SK-N-SH treated with all-trans-retinoic acid at 6 μM for 48 hours (cell line): ENCODE measurements at regions not wholly inside any gene's neighbourhood (a gene's known extent, or its start where the extent isn't known, plus 50 kb on each side); places are given as distances from the start of the nearest gene placed in this dataset.

ENCODE experiments used
- ATAC-seq: fragments of 200-7000 bp; cut with Tn5 transposase; 3 replicates; pipeline ENCODE4 v1.9.1; 2020; ENCODE audit warnings: mild to moderate bottlenecking, moderate library complexity
- ARNTL ChIP-seq: fragments of 450-650 bp; formaldehyde crosslinking; IDR thresholded peaks from 2 replicates; pipeline ENCODE4 v1.5.0; 2020; ENCODE audit warnings: low read depth, mild to moderate bottlenecking, moderate library complexity, borderline replicate concordance
- BACH2 ChIP-seq: fragments of 250-450 bp; sonication (Bioruptor Pico); IDR thresholded peaks from 2 replicates; pipeline ENCODE4 v1.9.0; 2021; ENCODE audit warnings: mild to moderate bottlenecking, borderline replicate concordance
- ESRRG ChIP-seq: fragments of 250-450 bp; sonication (Bioruptor Pico); IDR thresholded peaks from 2 replicates; pipeline ENCODE4 v1.6.1; 2021; ENCODE audit warnings: mild to moderate bottlenecking
- GLIS3 ChIP-seq: fragments of 250-450 bp; sonication (Bioruptor Pico); IDR thresholded peaks from 2 replicates; pipeline ENCODE4 v1.5.0; 2020; ENCODE audit warnings: mild to moderate bottlenecking, moderate library complexity
- OSR1 ChIP-seq: fragments of 250-450 bp; sonication (Bioruptor Pico); IDR thresholded peaks from 2 replicates; pipeline ENCODE4 v1.8.0; 2022; ENCODE audit warnings: moderate library complexity, mild to moderate bottlenecking, inconsistent platforms
- PPARA ChIP-seq: fragments of 250-450 bp; sonication (Bioruptor Pico); IDR thresholded peaks from 2 replicates; pipeline ENCODE4 v1.5.0; 2020; ENCODE audit warnings: mild to moderate bottlenecking, borderline replicate concordance
- RARB ChIP-seq: fragments of 250-450 bp; sonication (Bioruptor Pico); IDR thresholded peaks from 2 replicates; pipeline ENCODE4 v1.8.0; 2021; ENCODE audit warnings: mild to moderate bottlenecking, moderate library complexity
- SNAI2 ChIP-seq: fragments of 250-450 bp; sonication (Bioruptor Pico); IDR thresholded peaks from 2 replicates; pipeline ENCODE4 v1.5.0; 2020; ENCODE audit warnings: mild to moderate bottlenecking, moderate library complexity
- TCF4 ChIP-seq: fragments of 250-450 bp; sonication (Bioruptor Pico); IDR thresholded peaks from 2 replicates; pipeline ENCODE4 v1.8.0; 2021; ENCODE audit warnings: mild to moderate bottlenecking, moderate library complexity, borderline replicate concordance
- TOX ChIP-seq: fragments of 250-450 bp; sonication (Bioruptor Pico); IDR thresholded peaks from 2 replicates; pipeline ENCODE4 v1.8.0; 2021; ENCODE audit warnings: mild to moderate bottlenecking, moderate library complexity, borderline replicate concordance
- ZC3H10 ChIP-seq: fragments of 250-450 bp; sonication (Bioruptor Pico); IDR thresholded peaks from 2 replicates; pipeline ENCODE4 v1.5.1; 2021; ENCODE audit warnings: mild to moderate bottlenecking, moderate library complexity
- ZFP30 ChIP-seq: fragments of 450-650 bp; formaldehyde crosslinking; IDR thresholded peaks from 2 replicates; pipeline ENCODE4 v1.5.0; 2022; ENCODE audit warnings: mild to moderate bottlenecking, moderate library complexity
- ZNF70 ChIP-seq: fragments of 450-650 bp; formaldehyde crosslinking; IDR thresholded peaks from 2 replicates; pipeline ENCODE4 v1.5.0; 2020; ENCODE audit warnings: mild to moderate bottlenecking, moderate library complexity
- ZNF8 ChIP-seq: fragments of 450-650 bp; formaldehyde crosslinking; IDR thresholded peaks from 2 replicates; pipeline ENCODE4 v1.5.0; 2020; ENCODE audit warnings: mild to moderate bottlenecking, moderate library complexity
- TF ChIP-seq, protein P1 (sequence below): fragments of 250-450 bp; sonication (Bioruptor Pico); IDR thresholded peaks from 2 replicates; pipeline ENCODE4 v1.5.1; 2020; ENCODE audit warnings: low read depth, mild to moderate bottlenecking, moderate library complexity
- TF ChIP-seq, protein P2 (sequence below): fragments of 250-450 bp; sonication (Bioruptor Pico); IDR thresholded peaks from 2 replicates; pipeline ENCODE4 v1.8.0; 2020; ENCODE audit warnings: mild to moderate bottlenecking, moderate library complexity, borderline replicate concordance
- TF ChIP-seq, protein P3 (sequence below): fragments of 250-450 bp; sonication (Bioruptor Pico); IDR thresholded peaks from 2 replicates; pipeline ENCODE4 v1.8.0; 2021; ENCODE audit warnings: low read depth, mild to moderate bottlenecking, moderate library complexity, borderline replicate concordance
- TF ChIP-seq, protein P4 (sequence below): fragments of 250-450 bp; sonication (Bioruptor Pico); IDR thresholded peaks from 2 replicates; pipeline ENCODE4 v1.5.1; 2021; ENCODE audit warnings: mild to moderate bottlenecking, moderate library complexity
- TF ChIP-seq, protein P5 (sequence below): fragments of 250-450 bp; sonication (Bioruptor Pico); IDR thresholded peaks from 2 replicates; pipeline ENCODE4 v1.5.0; 2020; ENCODE audit warnings: mild to moderate bottlenecking, moderate library complexity

DNA sequence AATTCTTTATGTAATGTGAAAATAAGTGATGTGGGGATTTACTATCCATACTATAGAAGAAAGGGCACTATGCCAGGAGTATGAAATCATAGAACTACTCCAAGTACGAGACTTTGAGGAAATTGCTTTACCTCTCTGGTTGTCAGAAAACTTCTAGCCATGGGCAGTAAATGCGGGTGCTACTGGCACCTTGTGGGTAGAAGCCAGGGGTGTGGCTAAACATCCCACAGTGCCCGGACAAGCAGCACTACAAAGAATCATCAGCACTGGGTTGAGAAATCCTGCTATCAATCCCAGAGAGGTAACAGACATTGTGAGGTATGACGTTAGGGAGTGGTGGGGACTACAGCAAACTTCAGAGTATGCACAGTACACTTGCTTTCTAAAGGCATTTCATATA lies 453.5 kb upstream of the TNP1 start:
- TF ChIP-seq ZNF8 (CRISPR knock-in tag): no peak
- TF ChIP-seq, protein P1, sequence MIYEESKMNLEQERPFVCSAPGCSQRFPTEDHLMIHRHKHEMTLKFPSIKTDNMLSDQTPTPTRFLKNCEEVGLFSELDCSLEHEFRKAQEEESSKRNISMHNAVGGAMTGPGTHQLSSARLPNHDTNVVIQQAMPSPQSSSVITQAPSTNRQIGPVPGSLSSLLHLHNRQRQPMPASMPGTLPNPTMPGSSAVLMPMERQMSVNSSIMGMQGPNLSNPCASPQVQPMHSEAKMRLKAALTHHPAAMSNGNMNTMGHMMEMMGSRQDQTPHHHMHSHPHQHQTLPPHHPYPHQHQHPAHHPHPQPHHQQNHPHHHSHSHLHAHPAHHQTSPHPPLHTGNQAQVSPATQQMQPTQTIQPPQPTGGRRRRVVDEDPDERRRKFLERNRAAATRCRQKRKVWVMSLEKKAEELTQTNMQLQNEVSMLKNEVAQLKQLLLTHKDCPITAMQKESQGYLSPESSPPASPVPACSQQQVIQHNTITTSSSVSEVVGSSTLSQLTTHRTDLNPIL (CRISPR knock-in tag): no peak
- TF ChIP-seq TCF4 (CRISPR knock-in tag): no peak
- TF ChIP-seq RARB (CRISPR knock-in tag): no peak
- TF ChIP-seq, protein P2, sequence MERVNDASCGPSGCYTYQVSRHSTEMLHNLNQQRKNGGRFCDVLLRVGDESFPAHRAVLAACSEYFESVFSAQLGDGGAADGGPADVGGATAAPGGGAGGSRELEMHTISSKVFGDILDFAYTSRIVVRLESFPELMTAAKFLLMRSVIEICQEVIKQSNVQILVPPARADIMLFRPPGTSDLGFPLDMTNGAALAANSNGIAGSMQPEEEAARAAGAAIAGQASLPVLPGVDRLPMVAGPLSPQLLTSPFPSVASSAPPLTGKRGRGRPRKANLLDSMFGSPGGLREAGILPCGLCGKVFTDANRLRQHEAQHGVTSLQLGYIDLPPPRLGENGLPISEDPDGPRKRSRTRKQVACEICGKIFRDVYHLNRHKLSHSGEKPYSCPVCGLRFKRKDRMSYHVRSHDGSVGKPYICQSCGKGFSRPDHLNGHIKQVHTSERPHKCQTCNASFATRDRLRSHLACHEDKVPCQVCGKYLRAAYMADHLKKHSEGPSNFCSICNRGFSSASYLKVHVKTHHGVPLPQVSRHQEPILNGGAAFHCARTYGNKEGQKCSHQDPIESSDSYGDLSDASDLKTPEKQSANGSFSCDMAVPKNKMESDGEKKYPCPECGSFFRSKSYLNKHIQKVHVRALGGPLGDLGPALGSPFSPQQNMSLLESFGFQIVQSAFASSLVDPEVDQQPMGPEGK (CRISPR knock-in tag): no peak
- no peak for TF ChIP-seq ARNTL (CRISPR knock-in tag)
- no peak for TF ChIP-seq BACH2 (CRISPR knock-in tag)
- TF ChIP-seq, protein P3, sequence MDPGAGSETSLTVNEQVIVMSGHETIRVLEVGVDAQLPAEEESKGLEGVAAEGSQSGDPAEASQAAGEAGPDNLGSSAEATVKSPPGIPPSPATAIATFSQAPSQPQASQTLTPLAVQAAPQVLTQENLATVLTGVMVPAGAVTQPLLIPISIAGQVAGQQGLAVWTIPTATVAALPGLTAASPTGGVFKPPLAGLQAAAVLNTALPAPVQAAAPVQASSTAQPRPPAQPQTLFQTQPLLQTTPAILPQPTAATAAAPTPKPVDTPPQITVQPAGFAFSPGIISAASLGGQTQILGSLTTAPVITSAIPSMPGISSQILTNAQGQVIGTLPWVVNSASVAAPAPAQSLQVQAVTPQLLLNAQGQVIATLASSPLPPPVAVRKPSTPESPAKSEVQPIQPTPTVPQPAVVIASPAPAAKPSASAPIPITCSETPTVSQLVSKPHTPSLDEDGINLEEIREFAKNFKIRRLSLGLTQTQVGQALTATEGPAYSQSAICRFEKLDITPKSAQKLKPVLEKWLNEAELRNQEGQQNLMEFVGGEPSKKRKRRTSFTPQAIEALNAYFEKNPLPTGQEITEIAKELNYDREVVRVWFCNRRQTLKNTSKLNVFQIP (CRISPR knock-in tag): no peak
- TF ChIP-seq ESRRG (CRISPR knock-in tag): no peak
- TF ChIP-seq ZFP30: no peak
- TF ChIP-seq OSR1: no peak
- no peak for TF ChIP-seq TOX (CRISPR knock-in tag)
- TF ChIP-seq, protein P4, sequence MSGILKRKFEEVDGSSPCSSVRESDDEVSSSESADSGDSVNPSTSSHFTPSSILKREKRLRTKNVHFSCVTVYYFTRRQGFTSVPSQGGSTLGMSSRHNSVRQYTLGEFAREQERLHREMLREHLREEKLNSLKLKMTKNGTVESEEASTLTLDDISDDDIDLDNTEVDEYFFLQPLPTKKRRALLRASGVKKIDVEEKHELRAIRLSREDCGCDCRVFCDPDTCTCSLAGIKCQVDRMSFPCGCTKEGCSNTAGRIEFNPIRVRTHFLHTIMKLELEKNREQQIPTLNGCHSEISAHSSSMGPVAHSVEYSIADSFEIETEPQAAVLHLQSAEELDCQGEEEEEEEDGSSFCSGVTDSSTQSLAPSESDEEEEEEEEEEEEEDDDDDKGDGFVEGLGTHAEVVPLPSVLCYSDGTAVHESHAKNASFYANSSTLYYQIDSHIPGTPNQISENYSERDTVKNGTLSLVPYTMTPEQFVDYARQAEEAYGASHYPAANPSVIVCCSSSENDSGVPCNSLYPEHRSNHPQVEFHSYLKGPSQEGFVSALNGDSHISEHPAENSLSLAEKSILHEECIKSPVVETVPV (CRISPR knock-in tag): no peak
- no peak for TF ChIP-seq ZC3H10
- no peak for TF ChIP-seq GLIS3 (CRISPR knock-in tag)
- no peak for ATAC-seq

DNA sequence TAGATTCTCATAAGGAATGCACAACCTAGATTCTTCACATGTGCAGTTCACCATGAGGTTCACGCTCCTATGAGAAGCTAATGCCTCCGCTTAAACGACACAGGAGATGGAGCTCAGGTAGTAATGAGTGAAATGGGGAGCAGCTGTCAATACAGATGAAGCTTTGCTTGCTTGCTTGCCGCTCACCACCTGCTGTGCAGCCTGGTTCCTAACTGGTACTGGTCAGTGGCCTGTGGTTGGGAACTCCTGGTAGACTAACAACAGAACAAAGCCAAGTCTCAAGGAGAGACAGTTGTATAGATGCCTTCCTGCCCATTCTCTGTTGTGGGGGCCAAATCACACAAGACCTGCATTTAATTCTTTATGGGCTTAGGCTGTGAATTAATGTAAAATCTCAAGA lies 449.2 kb upstream of the TNP1 start:
- no peak for ATAC-seq

More for the DNA sequence above, 449.2 kb upstream of the TNP1 start:
- TF ChIP-seq, protein P3 (CRISPR knock-in tag): no peak
- TF ChIP-seq GLIS3 (CRISPR knock-in tag) (no peak), ZNF70 (CRISPR knock-in tag) (no peak), TCF4 (CRISPR knock-in tag) (no peak), RARB (CRISPR knock-in tag) (no peak), PPARA (no peak), SNAI2 (no peak), ZC3H10 (no peak)
- TF ChIP-seq, protein P5, sequence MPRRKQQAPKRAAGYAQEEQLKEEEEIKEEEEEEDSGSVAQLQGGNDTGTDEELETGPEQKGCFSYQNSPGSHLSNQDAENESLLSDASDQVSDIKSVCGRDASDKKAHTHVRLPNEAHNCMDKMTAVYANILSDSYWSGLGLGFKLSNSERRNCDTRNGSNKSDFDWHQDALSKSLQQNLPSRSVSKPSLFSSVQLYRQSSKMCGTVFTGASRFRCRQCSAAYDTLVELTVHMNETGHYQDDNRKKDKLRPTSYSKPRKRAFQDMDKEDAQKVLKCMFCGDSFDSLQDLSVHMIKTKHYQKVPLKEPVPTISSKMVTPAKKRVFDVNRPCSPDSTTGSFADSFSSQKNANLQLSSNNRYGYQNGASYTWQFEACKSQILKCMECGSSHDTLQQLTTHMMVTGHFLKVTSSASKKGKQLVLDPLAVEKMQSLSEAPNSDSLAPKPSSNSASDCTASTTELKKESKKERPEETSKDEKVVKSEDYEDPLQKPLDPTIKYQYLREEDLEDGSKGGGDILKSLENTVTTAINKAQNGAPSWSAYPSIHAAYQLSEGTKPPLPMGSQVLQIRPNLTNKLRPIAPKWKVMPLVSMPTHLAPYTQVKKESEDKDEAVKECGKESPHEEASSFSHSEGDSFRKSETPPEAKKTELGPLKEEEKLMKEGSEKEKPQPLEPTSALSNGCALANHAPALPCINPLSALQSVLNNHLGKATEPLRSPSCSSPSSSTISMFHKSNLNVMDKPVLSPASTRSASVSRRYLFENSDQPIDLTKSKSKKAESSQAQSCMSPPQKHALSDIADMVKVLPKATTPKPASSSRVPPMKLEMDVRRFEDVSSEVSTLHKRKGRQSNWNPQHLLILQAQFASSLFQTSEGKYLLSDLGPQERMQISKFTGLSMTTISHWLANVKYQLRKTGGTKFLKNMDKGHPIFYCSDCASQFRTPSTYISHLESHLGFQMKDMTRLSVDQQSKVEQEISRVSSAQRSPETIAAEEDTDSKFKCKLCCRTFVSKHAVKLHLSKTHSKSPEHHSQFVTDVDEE: no peak
- TF ChIP-seq, protein P2 (CRISPR knock-in tag): no peak
- TF ChIP-seq, protein P4 (CRISPR knock-in tag): no peak
- TF ChIP-seq, all 23 proteins: peak for 0
